ENCODE measurements at regions not wholly inside any gene's neighbourhood (a gene's known extent, or its start where the extent isn't known, plus 50 kb on each side); places are given as distances from the start of the nearest gene placed in this dataset.

GRCh38 chr14:42070031-42070430 lies 463.4 kb downstream of the LRFN5 start:
- H3K27ac ChIP-seq: no peak overlapping the region
- ATAC-seq: no peak
- DNase-seq: no peak
- no peak for TF ChIP-seq CTCF (IDR thresholded peaks at IDR 0.05)
- no peak overlapping the region for H3K4me3 ChIP-seq
- H3K27me3 ChIP-seq: no peaks in the 10 kb centered on the region
- no peaks in the 10 kb centered on the region for H3K4me1 ChIP-seq
- H3K9me3 ChIP-seq: no peaks in the 10 kb centered on the region
- H3K36me3 ChIP-seq: no peaks in the 10 kb centered on the region
- intact Hi-C loops (cut with DNase I): no loop called here

GRCh38 chr14:42057111-42057510 lies 450.4 kb downstream of the LRFN5 start:
- Histone ChIP-seq H3K9me3 (peaks cover 0 to 1% of the 10 kb centered on the region in 2 donors), H3K4me3 (no peak overlapping the region), H3K27ac (no peak overlapping the region), H3K27me3 (no peaks in the 10 kb centered on the region), H3K4me1 (no peaks in the 10 kb centered on the region), H3K36me3 (no peaks in the 10 kb centered on the region)
- DNase-seq (no peak), ATAC-seq (no peak)
- intact Hi-C loops (cut with DNase I): no loop called here
- no peak for TF ChIP-seq CTCF (IDR thresholded peaks at IDR 0.05)

- no peaks in the 10 kb centered on the region for H3K4me1 ChIP-seq
- no peak overlapping the region for H3K27ac ChIP-seq
- no peaks in the 10 kb centered on the region for H3K27me3 ChIP-seq
- ATAC-seq (no peak), DNase-seq (no peak)
- intact Hi-C loops (cut with DNase I): no loop called here
- no peak for TF ChIP-seq CTCF (IDR thresholded peaks at IDR 0.05)
- no peaks in the 10 kb centered on the region for H3K9me3 ChIP-seq
- H3K4me3 ChIP-seq: no peak overlapping the region
- H3K36me3 ChIP-seq: no peaks in the 10 kb centered on the region
Measured at GRCh38 chr14:42047421-42048055, 440.9 kb downstream of the LRFN5 start.

- Histone ChIP-seq H3K9me3 (peaks cover 0 to 4% of the 10 kb centered on the region in 2 donors), H3K27me3 (no peaks in the 10 kb centered on the region), H3K27ac (no peak overlapping the region), H3K4me3 (no peak overlapping the region), H3K4me1 (no peaks in the 10 kb centered on the region), H3K36me3 (no peaks in the 10 kb centered on the region)
- intact Hi-C loops (cut with DNase I): no loop called here
- DNase-seq (no peak), ATAC-seq (no peak)
- TF ChIP-seq CTCF (IDR thresholded peaks at IDR 0.05): no peak
Measured at GRCh38 chr14:42045383-42045782, 438.7 kb downstream of the LRFN5 start.

GRCh38 chr14:42028607-42029006 lies 421.9 kb downstream of the LRFN5 start:
- ATAC-seq (no peak), DNase-seq (no peak)
- no peaks in the 10 kb centered on the region for H3K27me3 ChIP-seq
- no peaks in the 10 kb centered on the region for H3K4me1 ChIP-seq
- H3K36me3 ChIP-seq: no peaks in the 10 kb centered on the region
- intact Hi-C loops (cut with DNase I): no loop called here
- peaks cover 0 to 11% of the 10 kb centered on the region in 2 donors for H3K9me3 ChIP-seq
- no peak overlapping the region for H3K4me3 ChIP-seq
- TF ChIP-seq CTCF (IDR thresholded peaks at IDR 0.05): no peak
- no peak overlapping the region for H3K27ac ChIP-seq
